GDM1 (cell line): ENCODE measurements at regions not wholly inside any gene's neighbourhood (a gene's known extent, or its start where the extent isn't known, plus 50 kb on each side); places are given as distances from the start of the nearest gene placed in this dataset.

ENCODE experiments used
- DNase-seq: peaks from one replicate; lab custom pipeline; 2025; lab: John Stamatoyannopoulos, UW

- DNase-seq = no peak
Measured at GRCh38 chr3:30069056-30069455, 537.3 kb upstream of the TGFBR2 start.

DNA sequence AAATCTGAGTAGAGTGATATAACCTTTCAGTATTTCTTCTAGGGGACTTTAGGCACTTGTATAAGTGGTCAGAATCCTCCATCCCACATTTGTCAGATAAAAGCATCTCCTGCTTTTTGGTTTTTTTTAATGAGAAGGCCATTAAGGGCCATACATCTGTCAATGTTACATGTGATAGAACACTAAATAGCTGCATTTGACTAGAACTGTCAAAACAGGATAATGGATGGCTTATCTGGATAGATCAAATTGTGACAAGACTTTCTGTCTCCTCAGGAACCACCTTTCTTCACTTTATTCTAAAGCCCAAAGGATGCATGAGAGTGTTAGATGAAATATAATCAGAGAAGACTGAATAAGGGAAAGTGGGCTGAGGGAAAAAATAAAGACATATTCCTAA lies 533.4 kb upstream of the TGFBR2 start:
- no peak for DNase-seq

- no peak for DNase-seq
Measured at GRCh38 chr3:30073622-30074021, 532.8 kb upstream of the TGFBR2 start.

GRCh38 chr3:30075514-30075913 lies 530.9 kb upstream of the TGFBR2 start:
- DNase-seq = no peak

DNA sequence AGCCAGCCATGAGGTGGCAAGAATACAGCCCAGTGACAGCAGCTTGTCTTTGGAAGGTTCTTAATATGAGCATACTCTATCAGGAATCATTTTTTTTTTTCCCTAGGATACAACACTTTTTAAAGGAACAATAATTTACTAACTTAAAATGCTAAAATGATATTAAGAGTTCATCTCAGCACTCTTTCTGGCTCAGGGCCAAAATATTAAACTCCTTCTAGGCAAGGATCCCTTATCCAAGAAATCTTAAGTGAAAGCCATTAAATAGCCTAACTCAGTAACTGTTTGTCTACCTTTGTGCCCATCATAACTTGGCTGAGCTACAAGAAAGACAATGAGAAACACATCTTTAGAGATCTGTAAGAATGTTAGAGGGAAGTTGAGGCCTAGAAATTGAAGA lies 529.5 kb upstream of the TGFBR2 start:
- no peak for DNase-seq

GRCh38 chr3:30077746-30078145 lies 528.7 kb upstream of the TGFBR2 start:
- no peak for DNase-seq

- DNase-seq = no peak
Measured at GRCh38 chr3:30078736-30079135, 527.7 kb upstream of the TGFBR2 start.

- DNase-seq = no peak
Measured at GRCh38 chr3:30081904-30082303, 524.5 kb upstream of the TGFBR2 start.

GRCh38 chr3:30082652-30083051 lies 523.7 kb upstream of the TGFBR2 start:
- no peak for DNase-seq

GRCh38 chr3:30083315-30083714 lies 523.1 kb upstream of the TGFBR2 start:
- no peak for DNase-seq

DNA sequence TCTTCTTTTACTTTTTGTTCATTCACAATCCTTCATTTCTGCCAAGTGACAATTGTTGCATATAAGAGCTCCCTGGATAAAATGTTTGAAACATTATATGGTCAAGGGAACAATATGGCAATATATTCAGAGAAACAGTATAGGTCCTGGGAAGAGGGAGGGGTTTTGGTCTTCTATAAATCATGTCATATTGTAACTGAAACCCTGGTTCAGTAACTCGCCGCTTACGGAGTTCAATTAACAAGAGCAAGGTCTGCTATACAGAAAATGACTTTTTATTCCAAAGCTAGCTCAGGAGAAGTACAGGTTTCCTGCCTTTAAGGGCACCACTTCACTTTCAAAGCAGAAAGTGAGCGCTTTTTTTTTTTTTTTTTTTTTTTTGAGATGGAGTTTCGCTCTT lies 522.1 kb upstream of the TGFBR2 start:
- no peak for DNase-seq

DNA sequence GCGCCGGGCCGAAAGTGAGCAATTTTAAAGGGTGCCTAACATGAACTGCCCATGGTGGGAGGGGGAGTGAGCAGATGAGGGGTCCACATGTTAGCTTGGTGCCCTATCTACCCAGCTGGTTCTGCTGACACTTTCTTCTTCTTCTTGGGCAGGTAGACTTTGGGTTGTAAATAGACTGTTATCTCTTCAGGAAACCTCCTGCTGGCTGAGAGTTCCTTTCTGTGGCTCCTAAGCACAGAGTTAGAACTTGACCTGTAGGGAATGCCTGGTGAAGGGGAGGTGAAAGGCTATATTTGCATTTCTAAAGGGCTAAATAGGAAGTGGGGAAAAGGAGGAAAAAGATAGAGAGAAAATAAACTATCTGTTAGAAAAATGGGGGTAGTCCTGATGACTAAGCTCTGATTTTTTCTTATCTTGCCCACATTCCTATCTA lies 521.4 kb upstream of the TGFBR2 start:
- no peak for DNase-seq

GRCh38 chr3:30085486-30085885 lies 520.9 kb upstream of the TGFBR2 start:
- DNase-seq = no peak

DNA sequence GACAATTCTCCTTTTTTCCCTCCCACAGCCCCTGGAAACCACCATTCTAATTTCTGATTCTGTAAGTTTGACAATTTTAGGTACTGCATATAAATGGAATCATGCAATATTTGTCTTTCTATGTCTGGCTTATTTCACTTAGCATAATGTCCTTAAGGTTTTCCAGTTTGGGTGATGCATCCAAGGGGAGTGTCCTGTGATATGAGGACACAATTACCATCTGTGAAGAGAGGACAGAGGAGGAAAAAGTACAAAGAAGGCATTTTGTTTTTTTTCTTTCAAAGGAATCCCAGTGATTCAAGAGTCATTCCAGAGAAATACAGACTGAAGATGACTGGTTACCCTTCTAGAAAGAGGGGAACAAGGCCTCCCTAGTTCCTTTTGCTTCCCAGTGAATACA lies 514.7 kb upstream of the TGFBR2 start:
- DNase-seq = no peak

GRCh38 chr3:30097022-30097650 lies 509.3 kb upstream of the TGFBR2 start:
- DNase-seq = no peak

GRCh38 chr3:30098243-30098642 lies 508.2 kb upstream of the TGFBR2 start:
- no peak for DNase-seq

DNA sequence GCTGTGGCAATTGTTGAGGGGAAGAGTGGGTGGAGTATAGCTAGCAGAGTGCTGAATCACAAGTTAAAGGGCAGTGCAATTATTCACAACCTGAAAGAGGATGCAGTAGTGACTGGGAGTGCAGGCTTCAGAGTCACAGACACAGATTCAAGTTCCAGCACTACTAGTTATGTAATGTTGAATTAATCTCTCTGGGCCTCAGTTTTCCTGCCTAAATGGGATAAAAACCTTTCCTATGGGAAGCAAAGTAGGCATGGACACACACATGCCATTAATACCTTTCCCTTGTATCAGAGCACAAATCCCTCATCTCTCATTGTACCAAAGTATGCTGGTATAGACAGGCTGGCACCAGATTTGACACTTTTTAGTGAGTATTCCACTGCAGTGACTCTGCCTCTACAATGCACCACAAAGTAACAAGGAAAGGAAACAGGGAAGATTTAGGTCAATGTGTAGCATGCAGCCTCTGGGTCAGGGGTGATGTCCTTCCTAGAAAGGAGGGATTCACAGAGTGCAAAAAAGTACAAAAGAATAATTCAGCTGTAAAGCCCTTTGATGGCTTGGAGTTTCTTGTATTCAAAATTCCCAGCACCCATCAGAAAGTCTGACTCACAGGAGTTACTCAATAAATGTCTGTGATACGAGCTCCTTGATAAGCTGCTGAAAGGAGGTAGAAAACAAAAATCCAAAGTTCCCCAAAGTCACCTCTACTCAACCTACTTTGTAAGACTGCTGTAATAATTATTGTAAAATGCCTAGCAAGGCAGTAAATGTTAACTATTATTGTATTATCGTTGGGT lies 507.5 kb upstream of the TGFBR2 start:
- no peak for DNase-seq

GRCh38 chr3:30102356-30102755 lies 504.0 kb upstream of the TGFBR2 start:
- no peak for DNase-seq

GRCh38 chr3:30103186-30103585 lies 503.2 kb upstream of the TGFBR2 start:
- no peak for DNase-seq

DNA sequence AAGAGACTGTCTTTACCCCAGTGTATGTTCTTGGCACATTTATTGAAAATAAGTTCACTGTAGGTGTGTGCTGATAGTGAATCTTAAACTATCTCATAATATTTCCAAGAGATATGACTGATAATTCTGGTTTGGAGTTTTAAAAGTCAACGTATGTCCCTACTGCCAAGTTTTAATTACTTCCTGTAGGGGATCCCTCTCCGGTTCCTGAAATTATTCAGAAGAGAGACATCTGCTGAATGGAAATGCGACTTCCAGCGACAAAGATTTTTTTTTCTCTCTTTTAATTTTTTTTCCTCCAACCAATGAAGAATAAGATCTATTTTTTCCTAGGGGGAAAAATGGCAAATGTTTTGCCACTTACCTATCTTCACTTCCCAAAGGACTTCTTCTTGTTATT lies 498.9 kb upstream of the TGFBR2 start:
- DNase-seq = no peak

DNA sequence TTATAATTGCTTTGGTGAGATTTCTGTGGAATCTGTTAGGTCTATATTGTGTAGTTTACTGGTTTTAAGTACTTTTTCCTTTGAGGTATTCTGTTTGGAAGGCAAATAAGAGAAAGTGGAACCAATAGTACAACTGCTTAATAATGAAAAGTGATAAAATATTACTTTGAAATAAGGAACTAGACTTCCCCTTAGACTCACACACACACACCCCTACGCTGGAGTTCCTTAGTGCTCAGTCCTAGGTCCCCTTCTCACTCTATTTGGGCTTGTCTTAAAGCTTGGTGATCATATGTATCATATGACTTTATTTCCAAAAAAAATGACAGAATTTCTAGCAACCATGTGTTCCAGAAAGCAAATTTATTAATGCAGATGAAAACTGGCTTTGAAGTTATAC lies 494.0 kb upstream of the TGFBR2 start:
- no peak for DNase-seq

- DNase-seq = peak; percentile 11
Measured at GRCh38 chr3:30112902-30113484, 493.4 kb upstream of the TGFBR2 start.

DNA sequence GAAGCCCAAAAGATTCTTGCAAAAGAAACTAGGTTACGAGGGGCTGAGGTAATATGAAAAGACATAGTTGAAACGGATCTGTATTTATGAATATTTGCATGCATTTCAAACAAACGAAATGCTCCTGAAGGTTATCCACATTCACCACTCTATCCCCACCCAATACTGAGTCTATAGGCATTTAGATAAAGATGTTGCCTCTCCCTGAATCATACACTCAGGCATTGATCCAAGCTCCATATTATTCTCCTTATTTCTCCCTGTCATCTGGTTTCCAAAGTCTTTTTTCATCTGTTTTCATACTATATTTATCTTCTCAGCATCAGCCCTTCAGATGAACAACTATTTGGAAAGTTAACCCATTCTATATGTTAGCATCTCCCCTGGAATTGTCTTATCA lies 492.5 kb upstream of the TGFBR2 start:
- no peak for DNase-seq
